ENCODE measurements at regions not wholly inside any gene's neighbourhood (a gene's known extent, or its start where the extent isn't known, plus 50 kb on each side); places are given as distances from the start of the nearest gene placed in this dataset.

GRCh38 chr7:26487780-26488515 is 196.3 kb downstream of the SNX10 start:
- Histone ChIP-seq H3K36me3 (no peaks in the 10 kb centered on the region), H3K4me3 (no peak overlapping the region), H3K9me3 (no peaks in the 10 kb centered on the region), H3K4me1 (peaks cover 0 to 2% (median 0%) of the 10 kb centered on the region in 4 donors), H3K27me3 (no peaks in the 10 kb centered on the region), H3K27ac (replicated peaks in 1 of 4) (no peak overlapping the region)
- intact Hi-C loops (cut with DNase I), result no loop called here
- 82% methylated on average over 5 of the region's 5 CpGs for WGBS
- TF ChIP-seq POLR2A (IDR thresholded peaks at IDR 0.05; ENCODE audit: low read depth), result no peak
- TF ChIP-seq CTCF (IDR thresholded peaks at IDR 0.05), result no peak
- no peak for TF ChIP-seq POLR2AphosphoS5 (IDR thresholded peaks at IDR 0.05)
- TF ChIP-seq EP300 (IDR thresholded peaks at IDR 0.05), result no peak
- no peak for DNase-seq (ENCODE audit: extremely low spot score)

GRCh38 chr7:26489391-26489790 is 197.7 kb downstream of the SNX10 start:
- 100% methylated on average over 1 of the region's 1 CpG for WGBS
- peaks cover 0 to 3% (median 0%) of the 10 kb centered on the region in 4 donors for H3K27me3 ChIP-seq
- no peak for TF ChIP-seq POLR2AphosphoS5 (IDR thresholded peaks at IDR 0.05)
- no peak for TF ChIP-seq EP300 (IDR thresholded peaks at IDR 0.05)
- TF ChIP-seq CTCF (IDR thresholded peaks at IDR 0.05), result no peak
- TF ChIP-seq POLR2A (IDR thresholded peaks at IDR 0.05; ENCODE audit: low read depth), result no peak
- no peak overlapping the region for H3K27ac ChIP-seq (replicated peaks in 1 of 4)
- no peak overlapping the region for H3K4me3 ChIP-seq
- H3K9me3 ChIP-seq, result no peaks in the 10 kb centered on the region
- no peaks in the 10 kb centered on the region for H3K4me1 ChIP-seq
- H3K36me3 ChIP-seq, result no peaks in the 10 kb centered on the region
- DNase-seq (ENCODE audit: extremely low spot score), result no peak
- intact Hi-C loops (cut with DNase I), result no loop called here

- intact Hi-C loops (cut with DNase I), result no loop called here
- Histone ChIP-seq H3K27ac (replicated peaks in 1 of 4) (no peak overlapping the region), H3K27me3 (peaks cover 0 to 3% (median 0%) of the 10 kb centered on the region in 4 donors), H3K9me3 (no peaks in the 10 kb centered on the region), H3K4me1 (no peaks in the 10 kb centered on the region), H3K4me3 (no peak overlapping the region), H3K36me3 (no peaks in the 10 kb centered on the region)
- no peak for TF ChIP-seq POLR2A (IDR thresholded peaks at IDR 0.05; ENCODE audit: low read depth)
- no peak for TF ChIP-seq POLR2AphosphoS5 (IDR thresholded peaks at IDR 0.05)
- no peak for TF ChIP-seq EP300 (IDR thresholded peaks at IDR 0.05)
- no peak for DNase-seq (ENCODE audit: extremely low spot score)
- 90% methylated on average over 7 of the region's 7 CpGs for WGBS
Observed at GRCh38 chr7:26489906-26490639, 198.4 kb downstream of the SNX10 start.

GRCh38 chr7:26490640-26491624 is 199.3 kb downstream of the SNX10 start:
- H3K4me1 ChIP-seq, result no peaks in the 10 kb centered on the region
- TF ChIP-seq POLR2A (IDR thresholded peaks at IDR 0.05; ENCODE audit: low read depth) (no peak), POLR2AphosphoS5 (IDR thresholded peaks at IDR 0.05) (no peak), CTCF (IDR thresholded peaks at IDR 0.05) (no peak), EP300 (IDR thresholded peaks at IDR 0.05) (no peak)
- intact Hi-C loops (cut with DNase I), result no loop called here
- H3K27me3 ChIP-seq, result peaks cover 0 to 3% (median 0%) of the 10 kb centered on the region in 4 donors
- 69% methylated on average over 10 of the region's 10 CpGs for WGBS
- DNase-seq (ENCODE audit: extremely low spot score), result no peak
- H3K4me3 ChIP-seq, result no peak overlapping the region
- no peaks in the 10 kb centered on the region for H3K9me3 ChIP-seq
- no peak overlapping the region for H3K27ac ChIP-seq (replicated peaks in 1 of 4)
- no peaks in the 10 kb centered on the region for H3K36me3 ChIP-seq

Measured in esophagus muscularis mucosa (tissue), 4 donors.